PC-3 (cell line): ENCODE measurements at regions not wholly inside any gene's neighbourhood (a gene's known extent, or its start where the extent isn't known, plus 50 kb on each side); places are given as distances from the start of the nearest gene placed in this dataset.
A peak's percentile ranks its signal among the peaks of the same experiment; 100 is the strongest.

Experiments
- ATAC-seq: fragments of 200-7000 bp; cut with Tn5 transposase; 2 replicates; pipeline ENCODE4 v1.9.1; 2020; ENCODE audit warnings: mild to moderate bottlenecking, moderate library complexity
- BruUV-seq: library from RNA; stranded (reverse); fragments of 400-500 nt; replicated peaks from 2 replicates; lab custom pipeline; 2021; lab: Mats Ljungman, UMichigan
- CTCF ChIA-PET: fragments of 300-600 bp; sonication (Branson Sonifier 250); formaldehyde crosslinking; loops from one replicate; lab custom pipeline; 2022; ENCODE audit warnings: antibody characterized with exemption; lab: Charles Lee
- POLR2A ChIA-PET: fragments of 300-600 bp; sonication (Branson Sonifier 250); formaldehyde crosslinking; loops from one replicate; lab custom pipeline; 2022; ENCODE audit warnings: antibody characterized with exemption; ENCODE audit not compliant: unreplicated experiment; lab: Charles Lee
- DNase-seq: peaks from one replicate; pipeline ENCODE4 v3.0.0-alpha.2; 2015
- H2AFZ ChIP-seq: fragments of 300-600 bp; sonication (generic); 2 replicates; pipeline ENCODE4 v1.6.0; 2016; ENCODE audit warnings: antibody characterized with exemption, low read length
- H3F3A ChIP-seq: fragments of 300-600 bp; sonication (generic); one replicate; pipeline ENCODE4 v1.6.0; 2017; ENCODE audit warnings: antibody characterized with exemption, low read length, control low read depth, mild to moderate bottlenecking; ENCODE audit not compliant: unreplicated experiment
- H3K27ac ChIP-seq: fragments of 300-600 bp; sonication (generic); 2 replicates; pipeline ENCODE4 v1.5.1; 2016; ENCODE audit warnings: mild to moderate bottlenecking, low read length
- H3K27me3 ChIP-seq: fragments of 300-600 bp; sonication (generic); 2 replicates; pipeline ENCODE4 v1.6.1; 2016; ENCODE audit warnings: low read length, mixed read lengths
- H3K36me3 ChIP-seq: fragments of 300-600 bp; sonication (generic); 2 replicates; pipeline ENCODE4 v1.6.1; 2016; ENCODE audit warnings: low read depth, mixed run types, low read length, mixed read lengths
- H3K4me1 ChIP-seq: fragments of 300-600 bp; sonication (generic); 2 replicates; pipeline ENCODE4 v1.5.1; 2016; ENCODE audit warnings: low read length; ENCODE audit not compliant: insufficient read depth
- H3K4me2 ChIP-seq: fragments of 300-600 bp; sonication (generic); 2 replicates; pipeline ENCODE4 v1.6.0; 2016; ENCODE audit warnings: low read length
- H3K4me3 ChIP-seq: fragments of 300-600 bp; sonication (generic); 2 replicates; pipeline ENCODE4 v1.5.1; 2016; ENCODE audit warnings: mild to moderate bottlenecking, low read length, mixed read lengths
- H3K79me2 ChIP-seq: fragments of 300-600 bp; sonication (generic); 2 replicates; pipeline ENCODE4 v1.6.1; 2017; ENCODE audit warnings: low read length, mixed read lengths
- H3K9ac ChIP-seq: fragments of 300-600 bp; sonication (generic); 2 replicates; pipeline ENCODE4 v1.6.0; 2016; ENCODE audit warnings: mild to moderate bottlenecking, low read length
- H3K9me2 ChIP-seq: fragments of 300-600 bp; sonication (generic); replicated peaks from 2 replicates; pipeline ENCODE4 v1.6.1; 2016; ENCODE audit warnings: mixed run types, low read length, mixed read lengths
- H3K9me3 ChIP-seq: fragments of 300-600 bp; sonication (generic); 2 replicates; pipeline ENCODE4 v1.6.1; 2016; ENCODE audit warnings: low read length, mixed read lengths
- H4K20me1 ChIP-seq: fragments of 300-600 bp; sonication (generic); 2 replicates; pipeline ENCODE4 v1.6.1; 2016; ENCODE audit warnings: low read length, mixed read lengths
- EZH2 ChIP-seq: fragments of 300-600 bp; sonication (generic); IDR thresholded peaks from one replicate; pipeline ENCODE4 v1.6.1; 2017; ENCODE audit warnings: antibody characterized with exemption, mild to moderate bottlenecking, low read length; ENCODE audit not compliant: unreplicated experiment
- EZH2phosphoT487 ChIP-seq: fragments of 300-600 bp; sonication (generic); IDR thresholded peaks from 2 replicates; pipeline ENCODE4 v1.6.1; 2018; ENCODE audit warnings: mild to moderate bottlenecking, antibody characterized with exemption, low read length, borderline replicate concordance
- intact Hi-C: fragments of 100-400 bp; cut with micrococcal nuclease; formaldehyde crosslinking; loops from 2 replicates; pipeline ENCODE4 v1.9.0; 2023
- TF ChIP-seq, protein P1 (sequence below): fragments of 300-600 bp; sonication (generic); conservative IDR thresholded peaks from 2 replicates; pipeline ENCODE4 v1.5.1; 2017; ENCODE audit warnings: antibody characterized with exemption, low read depth, mild to moderate bottlenecking, low read length

DNA sequence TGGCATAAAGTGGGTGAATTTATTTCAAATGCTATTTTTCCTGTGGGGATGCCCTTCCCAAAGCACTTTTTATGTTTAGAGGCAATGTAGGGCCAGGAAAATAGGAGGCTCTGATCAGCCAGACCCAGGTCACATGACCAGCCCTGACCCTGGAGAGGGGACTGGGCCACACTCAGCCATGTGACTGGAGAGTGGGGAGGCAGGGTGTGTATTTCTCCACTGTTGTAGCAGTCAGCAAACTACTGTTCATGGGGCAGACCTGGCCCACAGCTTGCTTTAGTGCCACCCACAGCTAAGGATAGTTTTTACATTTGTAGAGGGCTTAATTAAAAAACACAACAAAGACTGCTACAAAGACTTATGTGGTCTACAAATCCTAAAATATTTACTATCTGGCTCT is 153.8 kb downstream of the ACTL8 start:
- no peak overlapping the region for H3K27ac ChIP-seq
- H3F3A ChIP-seq: no peaks in the 10 kb centered on the region
- ChIA-PET POLR2A (no interaction called here), CTCF (no interaction called here)
- no peaks in the 10 kb centered on the region for H3K9me2 ChIP-seq
- no peak overlapping the region for H2AFZ ChIP-seq
- H3K36me3 ChIP-seq: no peaks in the 10 kb centered on the region
- no peaks in the 10 kb centered on the region for H4K20me1 ChIP-seq
- no peak for DNase-seq
- H3K9me3 ChIP-seq: no peaks in the 10 kb centered on the region
- ATAC-seq: no peak
- no peak overlapping the region for H3K4me2 ChIP-seq
- H3K4me3 ChIP-seq: no peak overlapping the region
- H3K4me1 ChIP-seq: no peaks in the 10 kb centered on the region
- peaks cover 72% of the 10 kb centered on the region for H3K27me3 ChIP-seq
- TF ChIP-seq EZH2 (no peak), EZH2phosphoT487 (no peak)
- TF ChIP-seq, protein P1, sequence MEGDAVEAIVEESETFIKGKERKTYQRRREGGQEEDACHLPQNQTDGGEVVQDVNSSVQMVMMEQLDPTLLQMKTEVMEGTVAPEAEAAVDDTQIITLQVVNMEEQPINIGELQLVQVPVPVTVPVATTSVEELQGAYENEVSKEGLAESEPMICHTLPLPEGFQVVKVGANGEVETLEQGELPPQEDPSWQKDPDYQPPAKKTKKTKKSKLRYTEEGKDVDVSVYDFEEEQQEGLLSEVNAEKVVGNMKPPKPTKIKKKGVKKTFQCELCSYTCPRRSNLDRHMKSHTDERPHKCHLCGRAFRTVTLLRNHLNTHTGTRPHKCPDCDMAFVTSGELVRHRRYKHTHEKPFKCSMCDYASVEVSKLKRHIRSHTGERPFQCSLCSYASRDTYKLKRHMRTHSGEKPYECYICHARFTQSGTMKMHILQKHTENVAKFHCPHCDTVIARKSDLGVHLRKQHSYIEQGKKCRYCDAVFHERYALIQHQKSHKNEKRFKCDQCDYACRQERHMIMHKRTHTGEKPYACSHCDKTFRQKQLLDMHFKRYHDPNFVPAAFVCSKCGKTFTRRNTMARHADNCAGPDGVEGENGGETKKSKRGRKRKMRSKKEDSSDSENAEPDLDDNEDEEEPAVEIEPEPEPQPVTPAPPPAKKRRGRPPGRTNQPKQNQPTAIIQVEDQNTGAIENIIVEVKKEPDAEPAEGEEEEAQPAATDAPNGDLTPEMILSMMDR: no peak
- no peaks in the 10 kb centered on the region for H3K79me2 ChIP-seq
- intact Hi-C loops: no loop called here
- no peak overlapping the region for H3K9ac ChIP-seq
- no TSS peak for BruUV-seq

- no peaks in the 10 kb centered on the region for H3K79me2 ChIP-seq
- intact Hi-C loops: no loop called here
- H3K4me3 ChIP-seq: no peak overlapping the region
- TF ChIP-seq EZH2phosphoT487: no peak
- TF ChIP-seq, protein P1: peak; percentile 39
- peaks cover 79% of the 10 kb centered on the region for H3K27me3 ChIP-seq
- no peaks in the 10 kb centered on the region for H4K20me1 ChIP-seq
- no peak for ATAC-seq
- no peaks in the 10 kb centered on the region for H3K9me2 ChIP-seq
- no peaks in the 10 kb centered on the region for H3K4me1 ChIP-seq
- H3K9me3 ChIP-seq: no peaks in the 10 kb centered on the region
- ChIA-PET CTCF (no interaction called here), POLR2A (no interaction called here)
- DNase-seq: peak; percentile 41
- no peak overlapping the region for H2AFZ ChIP-seq
- no peak overlapping the region for H3K27ac ChIP-seq
- no peak overlapping the region for H3K4me2 ChIP-seq
- no peak overlapping the region for H3K9ac ChIP-seq
- no peaks in the 10 kb centered on the region for H3F3A ChIP-seq
- BruUV-seq: no TSS peak
- H3K36me3 ChIP-seq: no peaks in the 10 kb centered on the region
Measured at GRCh38 chr1:17909634-17910033, 154.5 kb downstream of the ACTL8 start.

- no TSS peak for BruUV-seq
- intact Hi-C loops: no loop called here
- H3F3A ChIP-seq: no peaks in the 10 kb centered on the region
- no peaks in the 10 kb centered on the region for H3K79me2 ChIP-seq
- no peak overlapping the region for H3K9ac ChIP-seq
- ATAC-seq: no peak
- no peaks in the 10 kb centered on the region for H3K36me3 ChIP-seq
- H4K20me1 ChIP-seq: no peaks in the 10 kb centered on the region
- DNase-seq: no peak
- no peaks in the 10 kb centered on the region for H3K9me2 ChIP-seq
- H2AFZ ChIP-seq: no peak overlapping the region
- no peaks in the 10 kb centered on the region for H3K4me1 ChIP-seq
- no peak overlapping the region for H3K4me3 ChIP-seq
- POLR2A ChIA-PET: no interaction called here
- no peaks in the 10 kb centered on the region for H3K9me3 ChIP-seq
- no peak overlapping the region for H3K27ac ChIP-seq
- CTCF ChIA-PET: no interaction called here
- H3K27me3 ChIP-seq: peaks cover 96% of the 10 kb centered on the region
- H3K4me2 ChIP-seq: no peak overlapping the region
- TF ChIP-seq, protein P1: no peak
- TF ChIP-seq EZH2 (no peak), EZH2phosphoT487 (no peak)
Measured at GRCh38 chr1:17911791-17912190, 156.7 kb downstream of the ACTL8 start.
